ENCODE measurements at regions not wholly inside any gene's neighbourhood (a gene's known extent, or its start where the extent isn't known, plus 50 kb on each side); places are given as distances from the start of the nearest gene placed in this dataset.
A peak's percentile ranks its signal among the peaks of the same experiment; 100 is the strongest.

- TF ChIP-seq CTCF (IDR thresholded peaks at IDR 0.05) = no peak
Observed at GRCh38 chr1:69246710-69247109, 321.0 kb upstream of the LRRC7 start.

GRCh38 chr1:69252696-69253095 is 315.0 kb upstream of the LRRC7 start:
- Histone ChIP-seq H3K4me3 (no peak overlapping the region), H3K4me1 (no peaks in the 10 kb centered on the region), H3K27me3 (no peaks in the 10 kb centered on the region), H3K9me3 (no peaks in the 10 kb centered on the region), H3K27ac (no peak overlapping the region), H3K36me3 (no peaks in the 10 kb centered on the region)
- WGBS, 2 donors = 83 to 88% methylated on average over 4 of the region's 4 CpGs
- DNase-seq = no peak
- no peak for TF ChIP-seq CTCF (IDR thresholded peaks at IDR 0.05)
- no peak for FAIRE-seq
- intact Hi-C loops (cut with DNase I) = no loop called here
- no peak for ATAC-seq

More at GRCh38 chr1:69246710-69247109, 321.0 kb upstream of the LRRC7 start:
- no peaks in the 10 kb centered on the region for H3K9me3 ChIP-seq
- WGBS, 2 donors = 72 to 75% methylated on average over 2 of the region's 2 CpGs
- H3K4me1 ChIP-seq = no peaks in the 10 kb centered on the region
- no peak for ATAC-seq
- intact Hi-C loops (cut with DNase I) = no loop called here
- H3K36me3 ChIP-seq = no peaks in the 10 kb centered on the region
- H3K27ac ChIP-seq = no peak overlapping the region
- no peak for FAIRE-seq
- no peak overlapping the region for H3K4me3 ChIP-seq
- H3K27me3 ChIP-seq = no peaks in the 10 kb centered on the region
- DNase-seq = no peak

- Histone ChIP-seq H3K4me1 (peaks cover 0 to 5% (median 0%) of the 10 kb centered on the region in 3 donors), H3K36me3 (no peaks in the 10 kb centered on the region), H3K9me3 (no peaks in the 10 kb centered on the region), H3K4me3 (no peak overlapping the region), H3K27ac (no peak overlapping the region), H3K27me3 (no peaks in the 10 kb centered on the region)
- no peak for DNase-seq
- intact Hi-C loops (cut with DNase I) = no loop called here
- TF ChIP-seq CTCF (IDR thresholded peaks at IDR 0.05) = no peak
- 95 to 99% methylated on average over 1 of the region's 1 CpG for WGBS, 2 donors
- no peak for FAIRE-seq
- ATAC-seq = no peak
Observed at GRCh38 chr1:69256036-69256435, 311.7 kb upstream of the LRRC7 start.

GRCh38 chr1:69258842-69259241 is 308.9 kb upstream of the LRRC7 start:
- WGBS, 2 donors = 3 to 9% methylated on average over 1 of the region's 1 CpG
- Histone ChIP-seq H3K27me3 (no peaks in the 10 kb centered on the region), H3K9me3 (no peaks in the 10 kb centered on the region), H3K36me3 (no peaks in the 10 kb centered on the region), H3K4me3 (no peak overlapping the region), H3K4me1 (peaks cover 0 to 5% (median 0%) of the 10 kb centered on the region in 3 donors), H3K27ac (no peak overlapping the region)
- intact Hi-C loops (cut with DNase I) = no loop called here
- peak; percentile 67 to 88 (median 78) for ATAC-seq
- no peak for DNase-seq
- no peak for FAIRE-seq
- TF ChIP-seq CTCF (IDR thresholded peaks at IDR 0.05) = no peak

- peaks cover 0 to 16% (median 10%) of the 10 kb centered on the region in 3 donors for H3K4me1 ChIP-seq
- no peaks in the 10 kb centered on the region for H3K27me3 ChIP-seq
- H3K4me3 ChIP-seq = no peak overlapping the region
- no peak for TF ChIP-seq CTCF (IDR thresholded peaks at IDR 0.05)
- ATAC-seq (peak in 2 of 4 donors; percentile 33 to 55), DNase-seq (peak in 3 of 6 donors; percentile 4 to 16 (median 13)), FAIRE-seq (no peak)
- H3K27ac ChIP-seq = no peak overlapping the region
- no peaks in the 10 kb centered on the region for H3K9me3 ChIP-seq
- no peaks in the 10 kb centered on the region for H3K36me3 ChIP-seq
- intact Hi-C loops (cut with DNase I) = no loop called here
- WGBS, 2 donors = 50% methylated on average over 3 of the region's 3 CpGs
Observed at GRCh38 chr1:69263921-69264391, 303.8 kb upstream of the LRRC7 start.

Data from pancreas (tissue), 10 donors.